ENCODE measurements at regions not wholly inside any gene's neighbourhood (a gene's known extent, or its start where the extent isn't known, plus 50 kb on each side); places are given as distances from the start of the nearest gene placed in this dataset.

DNA sequence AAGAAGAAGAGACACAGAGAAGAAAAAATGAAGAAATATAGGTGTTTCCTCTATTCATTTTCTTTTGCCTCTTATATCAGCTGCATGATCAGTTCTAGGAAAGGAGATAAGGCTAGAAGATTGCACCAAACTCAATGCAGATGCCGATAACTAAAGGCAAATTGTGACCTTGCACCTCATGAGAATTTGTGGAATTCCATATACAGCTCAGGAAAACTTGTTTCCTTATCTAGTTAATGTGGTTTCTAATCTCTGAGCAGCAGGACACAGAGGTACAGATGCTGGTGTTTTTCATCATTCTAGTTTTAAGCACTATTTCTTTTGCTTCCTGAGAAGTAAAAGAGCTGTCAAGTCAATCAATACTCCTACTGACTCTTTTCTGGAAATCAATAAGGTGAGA is 104.6 kb upstream of the NWD2 start:
- no peak overlapping the region for H3K4me3 ChIP-seq
- H3K36me3 ChIP-seq = no peaks in the 10 kb centered on the region
- no peak overlapping the region for H3K27ac ChIP-seq
- intact Hi-C loops (cut with DNase I; ENCODE audit: low total_unique reads) = no loop called here
- DNase-seq = no peak
- H3K9me3 ChIP-seq = no peaks in the 10 kb centered on the region
- no peak for TF ChIP-seq POLR2A (IDR thresholded peaks at IDR 0.05)
- no peak for TF ChIP-seq POLR2AphosphoS5 (IDR thresholded peaks at IDR 0.05)
- no peak for TF ChIP-seq EP300 (IDR thresholded peaks at IDR 0.05)
- TF ChIP-seq, protein P1, sequence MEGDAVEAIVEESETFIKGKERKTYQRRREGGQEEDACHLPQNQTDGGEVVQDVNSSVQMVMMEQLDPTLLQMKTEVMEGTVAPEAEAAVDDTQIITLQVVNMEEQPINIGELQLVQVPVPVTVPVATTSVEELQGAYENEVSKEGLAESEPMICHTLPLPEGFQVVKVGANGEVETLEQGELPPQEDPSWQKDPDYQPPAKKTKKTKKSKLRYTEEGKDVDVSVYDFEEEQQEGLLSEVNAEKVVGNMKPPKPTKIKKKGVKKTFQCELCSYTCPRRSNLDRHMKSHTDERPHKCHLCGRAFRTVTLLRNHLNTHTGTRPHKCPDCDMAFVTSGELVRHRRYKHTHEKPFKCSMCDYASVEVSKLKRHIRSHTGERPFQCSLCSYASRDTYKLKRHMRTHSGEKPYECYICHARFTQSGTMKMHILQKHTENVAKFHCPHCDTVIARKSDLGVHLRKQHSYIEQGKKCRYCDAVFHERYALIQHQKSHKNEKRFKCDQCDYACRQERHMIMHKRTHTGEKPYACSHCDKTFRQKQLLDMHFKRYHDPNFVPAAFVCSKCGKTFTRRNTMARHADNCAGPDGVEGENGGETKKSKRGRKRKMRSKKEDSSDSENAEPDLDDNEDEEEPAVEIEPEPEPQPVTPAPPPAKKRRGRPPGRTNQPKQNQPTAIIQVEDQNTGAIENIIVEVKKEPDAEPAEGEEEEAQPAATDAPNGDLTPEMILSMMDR (IDR thresholded peaks at IDR 0.05) = no peak
- 4 to 19% (median 13%) methylated on average over 1 of the region's 1 CpG for WGBS, 5 donors
- H3K27me3 ChIP-seq = no peaks in the 10 kb centered on the region
- H3K4me1 ChIP-seq = no peaks in the 10 kb centered on the region

DNA sequence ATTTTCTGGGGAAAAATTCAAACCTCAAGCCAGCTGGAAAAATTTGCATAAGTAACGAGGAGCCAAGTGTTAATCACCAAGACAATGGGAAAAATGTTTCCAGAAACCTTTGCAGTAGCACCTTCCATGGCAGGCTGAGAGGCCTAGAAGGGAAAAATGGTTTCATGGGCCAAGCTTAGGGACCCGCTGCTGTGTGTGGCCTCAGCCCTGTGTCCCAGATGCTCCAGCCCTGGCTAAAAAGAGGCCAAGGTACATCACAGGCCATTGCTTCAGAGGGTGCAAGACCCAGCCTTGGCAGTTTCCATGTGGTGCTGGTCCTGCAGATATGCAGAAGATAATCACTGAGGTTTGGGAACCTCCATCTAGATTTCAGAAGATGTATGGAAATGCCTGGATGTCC is 98.3 kb upstream of the NWD2 start:
- peaks cover 0 to 9% (median 0%) of the 10 kb centered on the region in 4 donors for H3K9me3 ChIP-seq
- 55 to 85% (median 63%) methylated on average over 2 of the region's 2 CpGs for WGBS, 5 donors
- no peak for DNase-seq
- no peak for TF ChIP-seq POLR2A (IDR thresholded peaks at IDR 0.05)
- TF ChIP-seq, protein P1 (IDR thresholded peaks at IDR 0.05) = no peak
- no peak for TF ChIP-seq POLR2AphosphoS5 (IDR thresholded peaks at IDR 0.05)
- TF ChIP-seq EP300 (IDR thresholded peaks at IDR 0.05) = no peak
- no peak overlapping the region for H3K4me3 ChIP-seq
- H3K27me3 ChIP-seq = no peaks in the 10 kb centered on the region
- H3K4me1 ChIP-seq = no peaks in the 10 kb centered on the region
- intact Hi-C loops (cut with DNase I; ENCODE audit: low total_unique reads) = no loop called here
- no peak overlapping the region for H3K27ac ChIP-seq
- no peaks in the 10 kb centered on the region for H3K36me3 ChIP-seq

DNA sequence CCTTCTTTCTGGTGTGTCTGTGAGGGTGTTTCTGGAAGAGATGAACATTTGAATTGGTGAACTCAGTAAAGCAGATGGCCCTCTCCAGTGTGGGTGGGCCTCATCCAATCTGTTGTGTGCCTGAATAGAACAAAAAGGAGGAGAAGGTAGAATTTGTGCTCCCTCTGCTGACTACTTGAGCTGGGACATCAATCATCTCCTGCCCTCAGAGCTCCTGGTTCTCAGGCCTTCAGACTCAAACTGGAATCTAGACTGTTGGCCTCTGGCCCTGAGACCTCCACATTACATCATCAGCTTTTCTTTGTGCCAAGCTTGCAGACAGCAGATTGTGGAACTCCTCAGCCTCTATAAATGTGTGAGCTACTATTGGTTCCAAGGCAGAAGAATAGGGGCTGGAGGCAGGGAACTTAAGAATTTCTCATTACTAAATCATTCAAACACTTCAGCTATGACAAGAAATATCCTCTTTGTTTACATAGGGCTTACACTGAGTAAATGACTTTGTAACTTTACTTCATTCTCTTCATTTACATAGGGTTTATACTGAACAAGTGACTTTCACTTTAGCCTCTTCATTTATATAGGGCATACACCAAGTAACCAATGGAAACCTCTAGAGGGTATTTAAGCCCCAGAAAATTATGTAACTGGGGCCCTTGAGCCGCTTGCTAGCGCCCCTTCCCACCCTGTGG is 86.9 kb upstream of the NWD2 start:
- WGBS, 5 donors = 59 to 94% (median 79%) methylated on average over 2 of the region's 2 CpGs
- Histone ChIP-seq H3K9me3 (no peaks in the 10 kb centered on the region), H3K4me1 (no peaks in the 10 kb centered on the region), H3K4me3 (no peak overlapping the region), H3K27me3 (no peaks in the 10 kb centered on the region), H3K36me3 (no peaks in the 10 kb centered on the region), H3K27ac (no peak overlapping the region)
- peak in 1 of 2 donors; percentile 50 for DNase-seq
- intact Hi-C loops (cut with DNase I; ENCODE audit: low total_unique reads) = no loop called here
- TF ChIP-seq, protein P1 (IDR thresholded peaks at IDR 0.05) = no peak
- TF ChIP-seq EP300 (IDR thresholded peaks at IDR 0.05) (no peak), POLR2A (IDR thresholded peaks at IDR 0.05) (no peak), POLR2AphosphoS5 (IDR thresholded peaks at IDR 0.05) (no peak)

DNA sequence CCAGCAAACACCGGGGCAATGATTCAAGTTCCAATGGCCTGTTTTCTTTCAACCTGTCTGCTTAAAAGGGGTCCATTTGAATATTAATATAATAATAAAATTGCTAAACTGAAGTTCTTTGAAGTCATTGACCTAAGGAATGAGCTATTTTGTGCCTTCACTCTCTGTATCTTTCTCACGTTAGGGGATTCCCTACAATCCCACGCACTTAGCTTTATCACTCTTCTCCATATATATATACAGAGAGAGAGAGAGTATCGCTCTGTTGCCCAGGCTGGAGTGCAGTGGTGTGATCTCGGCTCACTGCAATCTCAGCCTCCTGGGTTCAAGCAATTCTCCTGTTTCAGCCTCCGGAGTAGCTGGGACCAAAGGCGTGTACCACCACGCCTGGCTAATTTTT is 83.9 kb upstream of the NWD2 start:
- H3K27me3 ChIP-seq = no peaks in the 10 kb centered on the region
- TF ChIP-seq, protein P1 (IDR thresholded peaks at IDR 0.05) = no peak
- no peak for TF ChIP-seq POLR2A (IDR thresholded peaks at IDR 0.05)
- no peak for TF ChIP-seq POLR2AphosphoS5 (IDR thresholded peaks at IDR 0.05)
- TF ChIP-seq EP300 (IDR thresholded peaks at IDR 0.05) = no peak
- intact Hi-C loops (cut with DNase I; ENCODE audit: low total_unique reads) = no loop called here
- no peak overlapping the region for H3K27ac ChIP-seq
- H3K4me1 ChIP-seq = no peaks in the 10 kb centered on the region
- DNase-seq = no peak
- no peaks in the 10 kb centered on the region for H3K9me3 ChIP-seq
- H3K36me3 ChIP-seq = no peaks in the 10 kb centered on the region
- 83 to 92% (median 86%) methylated on average over 8 of the region's 8 CpGs for WGBS, 5 donors
- no peak overlapping the region for H3K4me3 ChIP-seq

All from stomach (tissue), 8 donors.